GM18511 (cell line): ENCODE measurements at regions not wholly inside any gene's neighbourhood (a gene's known extent, or its start where the extent isn't known, plus 50 kb on each side); places are given as distances from the start of the nearest gene placed in this dataset.

Source experiments
- ATAC-seq: cut with Tn5 transposase; IDR thresholded peaks from one replicate; pipeline ENCODE4 v1.9.1; 2021; ENCODE audit warnings: mild to moderate bottlenecking, moderate library complexity; ENCODE audit not compliant: unreplicated experiment

- no peak for ATAC-seq
These were observed 1658.0 kb downstream of the STIM2 start for GRCh38 chr4:28518561-28519165.

- no peak for ATAC-seq
These were observed 1663.1 kb downstream of the STIM2 start for GRCh38 chr4:28523681-28524190.

GRCh38 chr4:28536124-28536523 is 1675.5 kb downstream of the STIM2 start:
- no peak for ATAC-seq

- ATAC-seq, result no peak
These were observed 1685.3 kb downstream of the STIM2 start for GRCh38 chr4:28545986-28546385.

- no peak for ATAC-seq
These were observed 1687.5 kb downstream of the STIM2 start for GRCh38 chr4:28548136-28548535.

- no peak for ATAC-seq
These were observed 1688.0 kb downstream of the STIM2 start for GRCh38 chr4:28548594-28548993.

GRCh38 chr4:28555866-28556265 is 1695.2 kb downstream of the STIM2 start:
- no peak for ATAC-seq

- no peak for ATAC-seq
These were observed 1697.1 kb downstream of the STIM2 start for GRCh38 chr4:28557755-28558154.

GRCh38 chr4:28558895-28559294 is 1698.3 kb downstream of the STIM2 start:
- no peak for ATAC-seq

GRCh38 chr4:28562913-28563312 is 1702.3 kb downstream of the STIM2 start:
- no peak for ATAC-seq

GRCh38 chr4:28565396-28565795 is 1704.8 kb downstream of the STIM2 start:
- ATAC-seq, result no peak

GRCh38 chr4:28600958-28601357 is 1740.3 kb downstream of the STIM2 start:
- ATAC-seq, result no peak

GRCh38 chr4:28621591-28621990 is 1761.0 kb downstream of the STIM2 start:
- no peak for ATAC-seq

- no peak for ATAC-seq
These were observed 1776.3 kb downstream of the STIM2 start for GRCh38 chr4:28636971-28637370.

GRCh38 chr4:28639747-28640146 is 1779.1 kb downstream of the STIM2 start:
- no peak for ATAC-seq

- ATAC-seq, result no peak
These were observed 1794.0 kb downstream of the STIM2 start for GRCh38 chr4:28654618-28655017.

GRCh38 chr4:28665306-28665705 is 1804.7 kb downstream of the STIM2 start:
- no peak for ATAC-seq

- no peak for ATAC-seq
These were observed 1814.9 kb downstream of the STIM2 start for GRCh38 chr4:28675582-28675981.

GRCh38 chr4:28677808-28678207 is 1817.2 kb downstream of the STIM2 start:
- no peak for ATAC-seq

GRCh38 chr4:28682847-28683246 is 1822.2 kb downstream of the STIM2 start:
- ATAC-seq, result no peak

- no peak for ATAC-seq
These were observed 1826.0 kb downstream of the STIM2 start for GRCh38 chr4:28686618-28687017.

- ATAC-seq, result no peak
These were observed 1830.2 kb downstream of the STIM2 start for GRCh38 chr4:28690890-28691289.

GRCh38 chr4:28702571-28702970 is 1841.9 kb downstream of the STIM2 start:
- no peak for ATAC-seq
